ENCODE measurements at regions not wholly inside any gene's neighbourhood (a gene's known extent, or its start where the extent isn't known, plus 50 kb on each side); places are given as distances from the start of the nearest gene placed in this dataset.

DNA sequence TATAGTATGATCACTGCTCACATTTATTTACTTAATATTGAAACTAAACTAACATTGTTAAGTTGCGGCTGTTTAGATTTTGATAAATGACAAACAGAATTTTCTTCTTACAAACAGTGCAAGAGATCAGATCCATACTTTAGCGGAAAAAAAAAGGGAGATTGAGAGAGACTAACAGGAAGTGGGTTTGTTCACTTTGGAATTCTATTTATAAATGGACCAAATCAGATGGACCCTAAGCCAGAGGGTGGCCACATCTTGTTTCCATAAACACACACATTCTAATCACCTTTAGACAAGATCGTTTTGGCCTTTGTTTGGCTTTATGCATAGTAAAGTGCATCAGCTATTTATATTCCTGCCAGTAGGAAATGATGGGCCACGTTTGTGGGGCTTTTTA is 381.4 kb upstream of the CD180 start:
- no peak for TF ChIP-seq EZH2 (IDR thresholded peaks at IDR 0.05; ENCODE audit: borderline replicate concordance)
- TF ChIP-seq, protein P1, sequence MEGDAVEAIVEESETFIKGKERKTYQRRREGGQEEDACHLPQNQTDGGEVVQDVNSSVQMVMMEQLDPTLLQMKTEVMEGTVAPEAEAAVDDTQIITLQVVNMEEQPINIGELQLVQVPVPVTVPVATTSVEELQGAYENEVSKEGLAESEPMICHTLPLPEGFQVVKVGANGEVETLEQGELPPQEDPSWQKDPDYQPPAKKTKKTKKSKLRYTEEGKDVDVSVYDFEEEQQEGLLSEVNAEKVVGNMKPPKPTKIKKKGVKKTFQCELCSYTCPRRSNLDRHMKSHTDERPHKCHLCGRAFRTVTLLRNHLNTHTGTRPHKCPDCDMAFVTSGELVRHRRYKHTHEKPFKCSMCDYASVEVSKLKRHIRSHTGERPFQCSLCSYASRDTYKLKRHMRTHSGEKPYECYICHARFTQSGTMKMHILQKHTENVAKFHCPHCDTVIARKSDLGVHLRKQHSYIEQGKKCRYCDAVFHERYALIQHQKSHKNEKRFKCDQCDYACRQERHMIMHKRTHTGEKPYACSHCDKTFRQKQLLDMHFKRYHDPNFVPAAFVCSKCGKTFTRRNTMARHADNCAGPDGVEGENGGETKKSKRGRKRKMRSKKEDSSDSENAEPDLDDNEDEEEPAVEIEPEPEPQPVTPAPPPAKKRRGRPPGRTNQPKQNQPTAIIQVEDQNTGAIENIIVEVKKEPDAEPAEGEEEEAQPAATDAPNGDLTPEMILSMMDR (IDR thresholded peaks at IDR 0.05; ENCODE audit: poor library complexity) = no peak

Data from hepatocyte (in vitro differentiated cells).